ENCODE measurements at regions not wholly inside any gene's neighbourhood (a gene's known extent, or its start where the extent isn't known, plus 50 kb on each side); places are given as distances from the start of the nearest gene placed in this dataset.

GRCh38 chr3:177817751-177818150 is 620.5 kb upstream of the TBL1XR1 start:
- no peak overlapping the region for H3K4me3 ChIP-seq (ENCODE audit: low read depth, low read length)
- no peak for TF ChIP-seq CTCF (IDR thresholded peaks at IDR 0.05; ENCODE audit: low read depth, low read length)
- in situ Hi-C loops (cut with HindIII; ENCODE audit: low sequenced_read_pairs), result no loop called here
- DNase-seq (ENCODE audit: low read depth, low spot score), result no peak

- no peak for TF ChIP-seq CTCF (IDR thresholded peaks at IDR 0.05; ENCODE audit: low read depth, low read length)
- DNase-seq (ENCODE audit: low read depth, low spot score), result no peak
- in situ Hi-C loops (cut with HindIII; ENCODE audit: low sequenced_read_pairs), result no loop called here
- H3K4me3 ChIP-seq (ENCODE audit: low read depth, low read length), result no peak overlapping the region
Observed at GRCh38 chr3:177818712-177819240, 621.5 kb upstream of the TBL1XR1 start.

- H3K4me3 ChIP-seq (ENCODE audit: low read depth, low read length), result no peak overlapping the region
- in situ Hi-C loops (cut with HindIII; ENCODE audit: low sequenced_read_pairs), result no loop called here
- TF ChIP-seq CTCF (IDR thresholded peaks at IDR 0.05; ENCODE audit: low read depth, low read length), result no peak
- DNase-seq (ENCODE audit: low read depth, low spot score), result peak; percentile 96
Observed at GRCh38 chr3:177820683-177821316, 623.5 kb upstream of the TBL1XR1 start.

GRCh38 chr3:177822681-177823096 is 625.4 kb upstream of the TBL1XR1 start:
- no peak overlapping the region for H3K4me3 ChIP-seq (ENCODE audit: low read depth, low read length)
- no peak for TF ChIP-seq CTCF (IDR thresholded peaks at IDR 0.05; ENCODE audit: low read depth, low read length)
- in situ Hi-C loops (cut with HindIII; ENCODE audit: low sequenced_read_pairs), result no loop called here
- DNase-seq (ENCODE audit: low read depth, low spot score), result no peak

- in situ Hi-C loops (cut with HindIII; ENCODE audit: low sequenced_read_pairs), result no loop called here
- DNase-seq (ENCODE audit: low read depth, low spot score), result no peak
- no peak overlapping the region for H3K4me3 ChIP-seq (ENCODE audit: low read depth, low read length)
- no peak for TF ChIP-seq CTCF (IDR thresholded peaks at IDR 0.05; ENCODE audit: low read depth, low read length)
Observed at GRCh38 chr3:177823701-177824189, 626.5 kb upstream of the TBL1XR1 start.

GRCh38 chr3:177824190-177824786 is 627.0 kb upstream of the TBL1XR1 start:
- in situ Hi-C loops (cut with HindIII; ENCODE audit: low sequenced_read_pairs), result no loop called here
- peak; percentile 50 for DNase-seq (ENCODE audit: low read depth, low spot score)
- H3K4me3 ChIP-seq (ENCODE audit: low read depth, low read length), result no peak overlapping the region

More at GRCh38 chr3:177824190-177824786, 627.0 kb upstream of the TBL1XR1 start:
- TF ChIP-seq CTCF (IDR thresholded peaks at IDR 0.05; ENCODE audit: low read depth, low read length), result no peak

Measured in astrocyte of the spinal cord (primary cell).